ENCODE measurements at regions not wholly inside any gene's neighbourhood (a gene's known extent, or its start where the extent isn't known, plus 50 kb on each side); places are given as distances from the start of the nearest gene placed in this dataset.

DNA sequence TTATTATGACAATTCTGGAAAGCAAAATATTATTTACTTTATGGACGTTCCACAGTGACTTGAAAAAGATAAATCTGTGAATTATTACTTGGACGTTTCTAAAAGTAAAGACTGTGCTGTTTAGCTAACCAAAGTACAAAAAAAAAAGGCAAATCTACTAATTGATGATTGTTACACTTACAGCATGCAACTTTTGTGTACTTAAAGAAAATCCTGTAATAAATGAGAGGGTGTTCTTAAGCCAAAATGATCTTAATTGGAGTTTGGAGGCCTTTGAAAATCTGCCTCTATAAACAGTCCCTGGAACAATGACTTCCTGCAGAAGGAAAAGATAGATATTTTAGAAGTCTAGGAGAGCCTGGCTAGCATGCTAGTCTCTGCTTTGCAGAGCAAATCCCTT is 434.0 kb upstream of the SYT1 start:
- H3K27me3 Mint-ChIP-seq: no peaks in the 10 kb centered on the region
- H3K27ac Mint-ChIP-seq: no peak overlapping the region
- no peak for DNase-seq (ENCODE audit: low spot score, unreplicated experiment)
- H3K9me3 Mint-ChIP-seq (ENCODE audit: low read depth): peaks cover 11% of the 10 kb centered on the region
- H3K36me3 Mint-ChIP-seq (ENCODE audit: insufficient read depth): no peaks in the 10 kb centered on the region
- no peak overlapping the region for H3K4me3 Mint-ChIP-seq (ENCODE audit: low read depth)
- peaks cover 2% of the 10 kb centered on the region for H3K4me1 Mint-ChIP-seq (ENCODE audit: low read depth)
- TF ChIP-seq, protein P1, sequence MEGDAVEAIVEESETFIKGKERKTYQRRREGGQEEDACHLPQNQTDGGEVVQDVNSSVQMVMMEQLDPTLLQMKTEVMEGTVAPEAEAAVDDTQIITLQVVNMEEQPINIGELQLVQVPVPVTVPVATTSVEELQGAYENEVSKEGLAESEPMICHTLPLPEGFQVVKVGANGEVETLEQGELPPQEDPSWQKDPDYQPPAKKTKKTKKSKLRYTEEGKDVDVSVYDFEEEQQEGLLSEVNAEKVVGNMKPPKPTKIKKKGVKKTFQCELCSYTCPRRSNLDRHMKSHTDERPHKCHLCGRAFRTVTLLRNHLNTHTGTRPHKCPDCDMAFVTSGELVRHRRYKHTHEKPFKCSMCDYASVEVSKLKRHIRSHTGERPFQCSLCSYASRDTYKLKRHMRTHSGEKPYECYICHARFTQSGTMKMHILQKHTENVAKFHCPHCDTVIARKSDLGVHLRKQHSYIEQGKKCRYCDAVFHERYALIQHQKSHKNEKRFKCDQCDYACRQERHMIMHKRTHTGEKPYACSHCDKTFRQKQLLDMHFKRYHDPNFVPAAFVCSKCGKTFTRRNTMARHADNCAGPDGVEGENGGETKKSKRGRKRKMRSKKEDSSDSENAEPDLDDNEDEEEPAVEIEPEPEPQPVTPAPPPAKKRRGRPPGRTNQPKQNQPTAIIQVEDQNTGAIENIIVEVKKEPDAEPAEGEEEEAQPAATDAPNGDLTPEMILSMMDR (IDR thresholded peaks at IDR 0.05; ENCODE audit: unreplicated experiment): no peak

DNA sequence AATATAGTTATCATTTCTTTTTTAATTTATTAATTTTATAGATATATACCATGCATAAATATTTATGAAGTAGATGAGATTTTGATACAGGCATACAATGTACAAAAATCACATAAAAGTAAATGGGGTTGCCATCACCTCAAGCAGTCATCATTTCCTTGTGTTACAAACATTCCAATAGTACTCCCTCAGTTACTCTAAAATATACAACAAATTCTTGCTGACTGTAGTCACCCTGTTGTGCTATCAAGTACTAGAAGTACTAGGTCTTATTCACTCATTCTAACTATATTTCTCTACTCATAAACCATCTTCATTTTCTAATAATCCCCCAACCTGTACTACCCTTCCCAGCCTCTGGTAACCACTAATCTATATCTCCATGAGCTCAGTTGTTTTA is 432.6 kb upstream of the SYT1 start:
- Mint-ChIP-seq H3K27ac (no peak overlapping the region), H3K27me3 (no peaks in the 10 kb centered on the region), H3K36me3 (ENCODE audit: insufficient read depth) (no peaks in the 10 kb centered on the region), H3K4me3 (ENCODE audit: low read depth) (no peak overlapping the region), H3K9me3 (ENCODE audit: low read depth) (peaks cover 11% of the 10 kb centered on the region), H3K4me1 (ENCODE audit: low read depth) (peaks cover under 1% of the 10 kb centered on the region)
- TF ChIP-seq, protein P1 (IDR thresholded peaks at IDR 0.05; ENCODE audit: unreplicated experiment): no peak
- no peak for DNase-seq (ENCODE audit: low spot score, unreplicated experiment)

DNA sequence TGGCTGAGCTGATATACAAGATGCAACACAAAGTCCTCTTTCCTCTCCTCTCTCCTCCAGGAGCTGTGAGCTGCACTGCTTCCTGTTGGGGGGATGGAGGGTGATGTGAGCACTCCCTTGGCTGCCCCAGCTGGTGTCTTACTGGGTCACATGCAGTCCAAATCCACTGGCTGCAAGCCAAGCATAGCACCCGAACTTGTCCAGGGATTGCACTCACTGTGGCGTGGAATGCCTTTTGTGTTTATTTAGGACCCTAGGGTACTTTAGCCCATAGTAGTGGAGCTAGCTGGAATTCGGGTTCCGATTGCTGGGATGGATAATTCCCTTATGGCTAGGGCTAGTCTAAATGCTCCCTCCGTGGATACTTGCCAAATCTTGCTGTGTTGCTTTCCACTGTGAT is 424.9 kb upstream of the SYT1 start:
- H3K27ac Mint-ChIP-seq: no peak overlapping the region
- no peaks in the 10 kb centered on the region for H3K27me3 Mint-ChIP-seq
- H3K4me3 Mint-ChIP-seq (ENCODE audit: low read depth): no peak overlapping the region
- TF ChIP-seq, protein P1 (IDR thresholded peaks at IDR 0.05; ENCODE audit: unreplicated experiment): no peak
- no peak for DNase-seq (ENCODE audit: low spot score, unreplicated experiment)
- no peaks in the 10 kb centered on the region for H3K36me3 Mint-ChIP-seq (ENCODE audit: insufficient read depth)
- no peaks in the 10 kb centered on the region for H3K4me1 Mint-ChIP-seq (ENCODE audit: low read depth)
- H3K9me3 Mint-ChIP-seq (ENCODE audit: low read depth): peaks cover 5% of the 10 kb centered on the region

DNA sequence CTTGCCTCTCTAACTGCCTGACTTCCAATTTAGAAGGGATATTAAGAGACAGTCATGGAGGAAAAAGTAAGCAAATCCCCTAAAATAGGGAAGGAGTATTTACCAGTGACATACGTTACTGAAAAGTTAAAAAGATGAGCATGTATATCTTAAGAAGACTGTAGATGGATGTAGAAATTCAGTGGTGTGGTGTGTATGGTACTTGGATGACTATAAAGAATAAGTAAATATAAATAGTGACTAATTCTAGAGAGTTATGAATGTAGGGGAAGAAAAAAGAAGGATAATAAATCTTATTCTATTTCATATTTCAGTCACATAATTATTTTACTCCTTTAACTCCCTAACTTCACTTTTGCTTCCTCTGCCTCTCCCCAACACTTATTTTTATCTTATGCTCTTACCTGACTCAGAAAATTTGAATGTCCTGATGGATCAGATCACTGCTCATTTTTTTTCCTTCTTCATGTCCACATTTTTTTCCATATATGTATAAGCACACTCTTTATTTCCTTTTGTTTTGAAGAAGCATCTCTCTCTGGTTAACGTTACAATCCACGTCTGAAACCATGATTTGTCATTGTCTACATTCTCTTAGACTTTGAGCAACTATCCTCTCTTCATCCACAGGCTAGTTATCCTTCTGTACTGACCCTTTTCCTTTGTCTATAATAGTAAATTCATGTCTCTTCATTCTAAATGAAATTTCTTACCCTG is 422.7 kb upstream of the SYT1 start:
- Mint-ChIP-seq H3K36me3 (ENCODE audit: insufficient read depth) (no peaks in the 10 kb centered on the region), H3K4me3 (ENCODE audit: low read depth) (no peak overlapping the region), H3K27ac (no peak overlapping the region), H3K9me3 (ENCODE audit: low read depth) (no peaks in the 10 kb centered on the region), H3K4me1 (ENCODE audit: low read depth) (no peaks in the 10 kb centered on the region), H3K27me3 (no peaks in the 10 kb centered on the region)
- TF ChIP-seq, protein P1 (IDR thresholded peaks at IDR 0.05; ENCODE audit: unreplicated experiment): no peak
- no peak for DNase-seq (ENCODE audit: low spot score, unreplicated experiment)

DNA sequence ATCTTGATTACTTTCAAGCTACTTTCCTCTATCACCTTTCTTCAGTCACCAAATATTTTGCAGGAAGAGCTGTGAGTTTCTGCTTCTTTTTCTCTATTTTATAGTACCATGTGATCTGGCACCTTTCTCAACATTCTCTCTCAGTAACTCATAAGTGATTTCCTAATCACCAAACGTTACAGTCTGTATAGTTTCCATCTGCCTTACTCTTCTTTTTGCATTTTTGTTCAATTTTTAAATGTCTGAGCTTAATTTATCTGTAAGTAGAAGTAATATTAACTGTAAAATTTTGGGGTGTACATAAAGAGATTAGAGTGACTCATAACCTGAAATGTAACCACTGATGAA is 422.1 kb upstream of the SYT1 start:
- Mint-ChIP-seq H3K4me3 (ENCODE audit: low read depth) (no peak overlapping the region), H3K27ac (no peak overlapping the region), H3K36me3 (ENCODE audit: insufficient read depth) (no peaks in the 10 kb centered on the region), H3K4me1 (ENCODE audit: low read depth) (no peaks in the 10 kb centered on the region), H3K27me3 (no peaks in the 10 kb centered on the region), H3K9me3 (ENCODE audit: low read depth) (no peaks in the 10 kb centered on the region)
- TF ChIP-seq, protein P1 (IDR thresholded peaks at IDR 0.05; ENCODE audit: unreplicated experiment): no peak
- no peak for DNase-seq (ENCODE audit: low spot score, unreplicated experiment)
